Loucy (cell line): ENCODE measurements at regions not wholly inside any gene's neighbourhood (a gene's known extent, or its start where the extent isn't known, plus 50 kb on each side); places are given as distances from the start of the nearest gene placed in this dataset.

Source experiments
- H2AFZ ChIP-seq: fragments of 200-600 bp; sonication (generic); 2 replicates; pipeline ENCODE4 v1.6.0; 2016; ENCODE audit warnings: antibody characterized with exemption, mild to moderate bottlenecking, low read length, moderate library complexity
- H3F3A ChIP-seq: fragments of 200-600 bp; 2 replicates; pipeline ENCODE4 v1.6.0; 2016; ENCODE audit warnings: antibody characterized with exemption, low read depth, mild to moderate bottlenecking
- H3K27me3 ChIP-seq: fragments of 200-600 bp; sonication (generic); 2 replicates; pipeline ENCODE4 v1.6.1; 2014; ENCODE audit warnings: low read length, mild to moderate bottlenecking; ENCODE audit not compliant: insufficient read depth, poor library complexity, severe bottlenecking
- H3K36me3 ChIP-seq: fragments of 200-600 bp; sonication (generic); 2 replicates; pipeline ENCODE4 v1.6.1; 2016; ENCODE audit warnings: low read length; ENCODE audit not compliant: insufficient read depth
- H3K4me1 ChIP-seq: fragments of 200-600 bp; sonication (generic); 2 replicates; pipeline ENCODE4 v1.5.1; 2014; ENCODE audit warnings: low read length, mild to moderate bottlenecking; ENCODE audit not compliant: insufficient read depth, poor library complexity, severe bottlenecking
- H3K4me2 ChIP-seq: fragments of 200-600 bp; sonication (generic); 2 replicates; pipeline ENCODE4 v1.6.0; 2014; ENCODE audit warnings: antibody characterized with exemption, low read length, low read depth, mild to moderate bottlenecking; ENCODE audit not compliant: poor library complexity, severe bottlenecking
- H3K4me3 ChIP-seq: fragments of 200-600 bp; sonication (generic); 2 replicates; pipeline ENCODE4 v1.5.1; 2014; ENCODE audit warnings: low read length, mild to moderate bottlenecking, mixed read lengths; ENCODE audit not compliant: poor library complexity, severe bottlenecking
- H3K79me2 ChIP-seq: fragments of 200-600 bp; sonication (generic); 2 replicates; pipeline ENCODE4 v1.6.1; 2014; ENCODE audit warnings: low read length; ENCODE audit not compliant: insufficient read depth
- H3K9ac ChIP-seq: fragments of 200-600 bp; sonication (generic); 2 replicates; pipeline ENCODE4 v1.6.0; 2014; ENCODE audit warnings: mild to moderate bottlenecking, low read depth, low read length, moderate library complexity; ENCODE audit not compliant: poor library complexity, severe bottlenecking
- H3K9me2 ChIP-seq: fragments of 200-600 bp; sonication (generic); replicated peaks from 2 replicates; pipeline ENCODE4 v1.6.1; 2016; ENCODE audit warnings: low read depth, low read length, mixed read lengths
- H3K9me3 ChIP-seq: fragments of 200-600 bp; sonication (generic); 2 replicates; pipeline ENCODE4 v1.6.1; 2014; ENCODE audit warnings: mild to moderate bottlenecking, antibody characterized with exemption, low read length, low read depth; ENCODE audit not compliant: insufficient read depth
- H4K20me1 ChIP-seq: fragments of 200-600 bp; sonication (generic); 2 replicates; pipeline ENCODE4 v1.6.0; 2014; ENCODE audit warnings: antibody characterized with exemption, low read length, mild to moderate bottlenecking; ENCODE audit not compliant: insufficient read depth, poor library complexity, severe bottlenecking
- EZH2phosphoT487 ChIP-seq: fragments of 200-600 bp; IDR thresholded peaks from 2 replicates; pipeline ENCODE4 v1.6.1; 2018; ENCODE audit warnings: antibody characterized with exemption, mild to moderate bottlenecking, moderate library complexity, borderline replicate concordance
- TF ChIP-seq, protein P1 (sequence below): fragments of 200-600 bp; sonication (generic); conservative IDR thresholded peaks from 2 replicates; pipeline ENCODE4 v1.5.1; 2014; ENCODE audit warnings: mild to moderate bottlenecking, antibody characterized with exemption, low read length

DNA sequence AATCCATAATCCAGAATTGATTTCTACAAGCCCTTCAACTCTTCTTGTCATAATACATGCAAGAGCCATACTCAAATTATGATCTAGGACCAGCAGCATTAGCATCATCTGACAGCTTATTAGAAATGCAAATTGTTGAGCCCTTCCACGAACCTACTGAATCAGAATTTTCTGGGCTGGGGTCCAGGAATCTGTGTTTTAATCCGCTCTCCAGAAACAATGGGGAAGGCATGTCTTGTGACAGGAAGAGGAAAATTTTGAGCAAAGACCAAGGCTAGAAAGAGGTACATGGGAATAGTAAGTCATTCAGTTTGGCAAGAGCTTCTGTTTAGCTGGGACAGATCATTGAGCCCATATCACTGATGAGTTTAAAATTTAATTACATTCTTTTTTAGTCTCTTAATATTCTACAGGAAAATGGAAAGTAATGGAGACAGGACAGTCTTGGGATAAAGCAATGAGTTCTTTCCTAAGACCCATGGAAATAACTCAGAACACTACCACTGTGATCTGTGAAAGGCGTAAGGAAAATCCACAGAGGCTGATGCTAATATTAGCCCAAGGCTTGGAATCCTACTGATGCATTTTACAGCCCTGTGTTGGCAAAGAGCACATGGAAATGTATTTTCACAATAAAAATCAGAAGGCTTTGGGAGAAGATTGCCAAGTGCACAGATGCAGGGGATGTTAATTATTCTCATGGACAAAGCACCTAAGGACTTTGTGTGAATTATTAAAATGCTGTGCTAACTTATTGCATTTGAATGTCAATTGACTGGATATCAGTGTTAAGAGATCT, 73.7 kb upstream of the STK32A start:
- no peak for TF ChIP-seq EZH2phosphoT487
- TF ChIP-seq, protein P1, sequence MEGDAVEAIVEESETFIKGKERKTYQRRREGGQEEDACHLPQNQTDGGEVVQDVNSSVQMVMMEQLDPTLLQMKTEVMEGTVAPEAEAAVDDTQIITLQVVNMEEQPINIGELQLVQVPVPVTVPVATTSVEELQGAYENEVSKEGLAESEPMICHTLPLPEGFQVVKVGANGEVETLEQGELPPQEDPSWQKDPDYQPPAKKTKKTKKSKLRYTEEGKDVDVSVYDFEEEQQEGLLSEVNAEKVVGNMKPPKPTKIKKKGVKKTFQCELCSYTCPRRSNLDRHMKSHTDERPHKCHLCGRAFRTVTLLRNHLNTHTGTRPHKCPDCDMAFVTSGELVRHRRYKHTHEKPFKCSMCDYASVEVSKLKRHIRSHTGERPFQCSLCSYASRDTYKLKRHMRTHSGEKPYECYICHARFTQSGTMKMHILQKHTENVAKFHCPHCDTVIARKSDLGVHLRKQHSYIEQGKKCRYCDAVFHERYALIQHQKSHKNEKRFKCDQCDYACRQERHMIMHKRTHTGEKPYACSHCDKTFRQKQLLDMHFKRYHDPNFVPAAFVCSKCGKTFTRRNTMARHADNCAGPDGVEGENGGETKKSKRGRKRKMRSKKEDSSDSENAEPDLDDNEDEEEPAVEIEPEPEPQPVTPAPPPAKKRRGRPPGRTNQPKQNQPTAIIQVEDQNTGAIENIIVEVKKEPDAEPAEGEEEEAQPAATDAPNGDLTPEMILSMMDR = no peak
- Histone ChIP-seq H2AFZ (no peak overlapping the region), H3K79me2 (no peaks in the 10 kb centered on the region), H3K4me2 (no peak overlapping the region), H3K9me3 (no peaks in the 10 kb centered on the region), H3F3A (no peaks in the 10 kb centered on the region), H3K4me1 (no peaks in the 10 kb centered on the region), H3K9me2 (no peaks in the 10 kb centered on the region), H3K27me3 (no peaks in the 10 kb centered on the region), H3K36me3 (no peaks in the 10 kb centered on the region), H4K20me1 (no peaks in the 10 kb centered on the region), H3K9ac (no peak overlapping the region), H3K4me3 (no peak overlapping the region)

DNA sequence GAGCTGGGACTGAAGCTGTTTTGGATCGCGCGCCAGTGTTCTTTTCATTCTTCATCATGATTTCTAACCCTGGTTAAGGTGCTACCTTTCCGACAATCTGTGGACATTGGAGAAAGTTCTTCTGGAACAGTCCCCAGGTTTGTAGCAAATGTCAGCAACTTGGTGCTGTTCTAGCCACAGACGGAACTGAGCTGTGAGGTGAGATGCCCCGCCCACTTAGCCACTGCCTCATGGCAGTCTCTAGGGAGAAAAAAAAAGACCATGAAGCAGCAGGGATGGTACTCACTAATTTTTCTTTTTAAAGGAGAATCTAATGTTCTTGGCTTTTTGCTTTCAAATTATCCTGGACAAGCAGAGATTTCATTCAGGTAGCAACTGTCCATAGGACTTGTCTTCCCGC, 72.1 kb upstream of the STK32A start:
- H3K9me2 ChIP-seq = no peaks in the 10 kb centered on the region
- no peak for TF ChIP-seq EZH2phosphoT487
- TF ChIP-seq, protein P1 = no peak
- no peaks in the 10 kb centered on the region for H3K27me3 ChIP-seq

DNA sequence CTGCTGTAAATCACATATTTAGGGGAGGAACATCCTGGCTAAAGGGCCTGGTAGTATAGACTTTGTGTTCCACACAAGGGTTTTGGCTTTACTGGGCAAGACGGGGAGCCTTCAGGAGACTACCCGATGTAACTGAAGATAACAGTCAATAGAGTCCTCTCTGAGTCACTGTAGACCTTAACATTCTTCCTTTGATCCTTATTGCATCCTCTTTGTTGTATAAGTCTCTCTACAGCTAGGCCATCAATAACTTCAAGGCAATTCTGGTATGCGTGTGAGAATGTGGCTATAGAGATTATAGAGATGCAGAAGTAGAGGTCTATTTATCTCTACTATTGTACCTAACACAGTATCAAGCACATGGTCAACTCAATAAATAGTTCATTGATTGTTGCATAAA, 67.3 kb upstream of the STK32A start:
- H3K9ac ChIP-seq = no peak overlapping the region
- no peak overlapping the region for H3K4me2 ChIP-seq
- H3F3A ChIP-seq = no peaks in the 10 kb centered on the region
- H3K4me3 ChIP-seq = no peak overlapping the region
- H3K79me2 ChIP-seq = no peaks in the 10 kb centered on the region
- H3K36me3 ChIP-seq = no peaks in the 10 kb centered on the region
- H3K9me2 ChIP-seq = no peaks in the 10 kb centered on the region
- H4K20me1 ChIP-seq = no peaks in the 10 kb centered on the region
- no peaks in the 10 kb centered on the region for H3K9me3 ChIP-seq
- no peak overlapping the region for H2AFZ ChIP-seq
- no peak for TF ChIP-seq EZH2phosphoT487
- TF ChIP-seq, protein P1 = no peak
- H3K27me3 ChIP-seq = no peaks in the 10 kb centered on the region
- H3K4me1 ChIP-seq = no peaks in the 10 kb centered on the region

More for the DNA sequence above, 72.1 kb upstream of the STK32A start:
- Histone ChIP-seq H3K79me2 (no peaks in the 10 kb centered on the region), H3K9ac (no peak overlapping the region), H3F3A (no peaks in the 10 kb centered on the region), H3K4me3 (no peak overlapping the region), H2AFZ (no peak overlapping the region), H4K20me1 (no peaks in the 10 kb centered on the region), H3K4me1 (no peaks in the 10 kb centered on the region), H3K9me3 (no peaks in the 10 kb centered on the region), H3K4me2 (no peak overlapping the region), H3K36me3 (no peaks in the 10 kb centered on the region)
